Colon (tissue), 2 donors: ENCODE measurements at regions not wholly inside any gene's neighbourhood (a gene's known extent, or its start where the extent isn't known, plus 50 kb on each side); places are given as distances from the start of the nearest gene placed in this dataset.
"Not testable (repeated sequence)": the region's sequence is repeated elsewhere in the genome, so short reads cannot be mapped to it uniquely, and the experiment has no call there.

Source experiments
- FAIRE-seq: peaks from 2 replicates; lab custom pipeline; 2012; peaks lifted over from hg19 to GRCh38; lab: Jason Lieb, UNC
- donor health status: control.
- donor health status: control.

- FAIRE-seq = no peak
Measured at GRCh38 chrX:115702982-115703381, 142.0 kb downstream of the PLS3 start.

GRCh38 chrX:115709039-115709438 lies 148.1 kb downstream of the PLS3 start:
- FAIRE-seq = no peak

DNA sequence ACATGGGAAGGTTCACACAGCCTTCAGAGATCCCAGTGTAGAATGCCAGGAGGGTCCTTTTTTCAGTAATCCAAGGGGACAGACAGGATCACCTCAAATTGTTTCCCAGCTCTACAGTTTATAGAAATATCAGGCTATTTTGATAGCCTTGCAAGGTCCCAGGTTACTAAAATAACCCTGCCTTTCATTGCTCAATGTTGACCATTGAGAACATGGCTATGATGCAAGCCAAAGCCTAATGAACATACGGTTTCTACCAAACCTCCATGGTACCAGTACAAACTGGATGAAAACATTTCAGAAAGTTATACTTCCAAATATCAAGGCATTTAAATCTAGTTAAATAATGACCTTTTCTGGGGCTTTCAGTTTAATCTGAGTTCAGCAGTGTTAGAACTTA lies 151.5 kb downstream of the PLS3 start:
- FAIRE-seq = no peak

GRCh38 chrX:115713460-115713859 lies 152.5 kb downstream of the PLS3 start:
- peak; percentile 28 for FAIRE-seq

DNA sequence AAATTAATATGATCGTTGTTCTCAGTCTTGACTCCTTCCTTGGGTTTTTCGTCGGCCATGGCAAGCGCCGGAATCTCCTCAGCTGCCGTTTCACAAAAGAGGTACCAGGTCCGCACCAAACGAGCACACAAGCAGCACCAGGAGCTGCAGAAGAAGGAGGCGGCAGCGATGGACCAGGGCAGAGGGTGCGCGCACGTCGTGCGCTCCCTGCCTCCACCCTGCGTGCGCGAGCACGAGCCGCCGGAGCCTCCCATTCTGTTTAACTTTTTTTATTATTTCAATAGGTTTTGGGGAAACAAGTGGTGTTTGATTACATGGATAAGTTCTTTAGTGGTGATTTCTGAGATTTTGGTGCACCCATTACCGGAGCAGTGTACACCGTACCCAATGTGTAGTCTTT lies 158.2 kb downstream of the PLS3 start:
- FAIRE-seq = no peak

GRCh38 chrX:115722724-115723433 lies 161.9 kb downstream of the PLS3 start:
- not testable (repeated sequence) for FAIRE-seq

- FAIRE-seq = not testable (repeated sequence)
Measured at GRCh38 chrX:115725370-115725769, 164.4 kb downstream of the PLS3 start.

- FAIRE-seq = not testable (repeated sequence)
Measured at GRCh38 chrX:115727792-115728732, 167.1 kb downstream of the PLS3 start.

DNA sequence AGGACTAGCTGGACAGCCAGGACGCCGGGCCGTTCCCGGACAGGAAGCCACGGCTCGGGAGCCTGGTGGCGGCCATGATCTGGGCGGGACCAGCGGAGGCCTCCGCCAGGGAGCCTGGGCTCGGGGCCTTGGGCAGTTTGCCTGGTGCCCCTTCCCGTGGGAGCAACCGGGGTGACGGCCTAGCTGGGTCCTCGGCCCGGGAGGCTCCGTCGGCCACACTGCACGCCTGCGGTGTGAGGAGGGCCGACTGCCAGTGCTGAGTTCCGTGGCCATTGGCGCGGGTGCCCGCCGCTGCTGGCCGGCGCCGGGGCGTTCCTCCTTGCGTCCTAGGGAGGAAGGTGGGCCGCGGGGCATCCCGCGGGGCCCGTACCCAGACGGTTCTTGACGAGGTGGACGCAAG lies 171.6 kb downstream of the PLS3 start:
- not testable (repeated sequence) for FAIRE-seq

- not testable (repeated sequence) for FAIRE-seq
Measured at GRCh38 chrX:115735269-115735668, 174.3 kb downstream of the PLS3 start.
